ENCODE measurements at regions not wholly inside any gene's neighbourhood (a gene's known extent, or its start where the extent isn't known, plus 50 kb on each side); places are given as distances from the start of the nearest gene placed in this dataset.

- FAIRE-seq = no peak
Measured at GRCh38 chr6:117169064-117169665, 96.2 kb upstream of the VGLL2 start.

DNA sequence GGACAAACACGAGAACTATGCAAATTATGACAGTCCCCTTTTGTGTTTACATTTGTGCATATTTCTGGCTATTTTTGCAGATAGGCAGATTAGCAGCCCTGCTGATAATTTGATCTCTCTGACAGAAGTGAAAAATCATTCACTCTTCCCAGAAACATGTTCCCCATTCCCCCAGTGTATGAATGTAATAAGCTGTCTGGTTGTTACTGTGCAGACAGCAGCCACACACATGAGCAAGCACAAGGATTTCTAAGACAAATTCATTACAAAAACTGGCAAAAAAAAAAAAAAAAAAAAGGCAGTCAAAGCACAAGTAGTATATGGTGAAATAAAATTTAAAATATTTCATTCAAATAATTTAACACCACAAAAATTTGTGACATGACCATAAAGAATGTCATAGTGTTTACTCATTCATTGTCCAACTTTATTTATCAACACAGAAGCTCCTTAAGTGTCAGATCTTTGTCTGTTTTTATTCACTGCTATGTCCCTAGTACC lies 95.5 kb upstream of the VGLL2 start:
- no peak for FAIRE-seq

DNA sequence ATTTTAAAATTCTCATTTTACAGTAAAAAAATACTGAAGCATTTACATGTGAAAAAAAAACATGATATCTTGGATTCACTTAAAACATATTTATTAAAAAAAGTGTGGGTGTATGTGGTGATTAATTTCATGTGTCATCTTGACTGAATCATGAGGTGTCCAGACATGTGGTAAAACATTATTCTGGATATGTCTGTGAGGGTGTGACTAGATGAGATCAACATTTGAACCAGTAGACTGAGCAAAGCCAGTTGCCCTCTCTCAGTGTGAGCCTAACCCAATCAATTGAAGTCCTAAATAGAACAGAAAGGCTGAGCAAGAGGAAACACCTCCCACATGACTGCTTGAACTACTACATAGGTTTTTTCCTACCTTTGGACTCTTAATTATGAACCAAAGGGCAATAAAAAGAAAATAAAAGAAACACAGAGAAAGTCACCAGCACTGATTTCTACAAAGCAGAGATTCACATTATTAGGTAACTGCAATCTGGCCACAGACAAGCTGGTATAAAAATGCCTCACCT lies 90.5 kb upstream of the VGLL2 start:
- FAIRE-seq = no peak

GRCh38 chr6:117188627-117189201 lies 76.6 kb upstream of the VGLL2 start:
- FAIRE-seq = peak; percentile 39

- no peak for FAIRE-seq
Measured at GRCh38 chr6:117191009-117191408, 74.3 kb upstream of the VGLL2 start.

- no peak for FAIRE-seq
Measured at GRCh38 chr6:117191448-117191847, 73.9 kb upstream of the VGLL2 start.

GRCh38 chr6:117194271-117194670 lies 71.1 kb upstream of the VGLL2 start:
- FAIRE-seq = no peak

GRCh38 chr6:117194978-117195377 lies 70.4 kb upstream of the VGLL2 start:
- no peak for FAIRE-seq

GRCh38 chr6:117195728-117196127 lies 69.6 kb upstream of the VGLL2 start:
- FAIRE-seq = no peak

GRCh38 chr6:117200067-117200466 lies 65.3 kb upstream of the VGLL2 start:
- no peak for FAIRE-seq

DNA sequence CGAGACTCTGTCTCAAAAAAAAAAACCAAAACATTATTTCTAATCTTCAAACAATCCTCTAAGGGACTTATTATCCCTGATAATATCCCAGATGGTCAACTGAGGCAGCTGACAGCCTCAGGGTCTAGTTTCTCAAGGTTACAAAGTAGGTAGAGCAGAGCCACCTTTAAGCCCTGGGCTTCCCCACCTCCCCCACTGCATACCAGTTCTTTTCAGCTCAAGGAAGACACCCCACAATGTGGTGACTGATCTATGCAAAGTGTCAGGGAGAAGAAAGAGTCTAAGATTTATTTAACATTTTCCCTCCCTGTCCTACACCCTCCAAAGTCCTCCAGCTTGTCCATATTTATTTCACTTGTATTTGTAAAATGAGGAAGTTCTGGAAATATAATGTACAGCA lies 60.5 kb upstream of the VGLL2 start:
- no peak for FAIRE-seq

DNA sequence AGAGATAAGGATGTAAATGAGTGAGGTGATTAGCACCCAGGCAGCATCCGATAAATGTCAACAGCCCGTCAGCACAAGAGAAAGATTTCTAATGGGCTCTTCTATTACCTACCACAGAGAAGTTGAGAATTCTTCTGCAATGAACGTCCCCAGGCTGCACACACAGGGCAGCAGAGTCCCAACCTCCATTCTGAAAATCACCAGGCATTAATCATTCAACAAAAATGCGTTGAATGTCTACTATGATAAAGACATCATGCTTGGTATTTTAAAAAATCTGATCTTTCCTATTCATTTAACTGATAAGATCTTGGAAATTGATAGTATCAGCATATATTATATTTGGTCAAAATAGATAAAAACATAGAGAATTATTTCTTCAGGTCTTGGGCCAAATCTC lies 59.5 kb upstream of the VGLL2 start:
- FAIRE-seq = no peak

- FAIRE-seq = no peak
Measured at GRCh38 chr6:117206522-117206921, 58.8 kb upstream of the VGLL2 start.

DNA sequence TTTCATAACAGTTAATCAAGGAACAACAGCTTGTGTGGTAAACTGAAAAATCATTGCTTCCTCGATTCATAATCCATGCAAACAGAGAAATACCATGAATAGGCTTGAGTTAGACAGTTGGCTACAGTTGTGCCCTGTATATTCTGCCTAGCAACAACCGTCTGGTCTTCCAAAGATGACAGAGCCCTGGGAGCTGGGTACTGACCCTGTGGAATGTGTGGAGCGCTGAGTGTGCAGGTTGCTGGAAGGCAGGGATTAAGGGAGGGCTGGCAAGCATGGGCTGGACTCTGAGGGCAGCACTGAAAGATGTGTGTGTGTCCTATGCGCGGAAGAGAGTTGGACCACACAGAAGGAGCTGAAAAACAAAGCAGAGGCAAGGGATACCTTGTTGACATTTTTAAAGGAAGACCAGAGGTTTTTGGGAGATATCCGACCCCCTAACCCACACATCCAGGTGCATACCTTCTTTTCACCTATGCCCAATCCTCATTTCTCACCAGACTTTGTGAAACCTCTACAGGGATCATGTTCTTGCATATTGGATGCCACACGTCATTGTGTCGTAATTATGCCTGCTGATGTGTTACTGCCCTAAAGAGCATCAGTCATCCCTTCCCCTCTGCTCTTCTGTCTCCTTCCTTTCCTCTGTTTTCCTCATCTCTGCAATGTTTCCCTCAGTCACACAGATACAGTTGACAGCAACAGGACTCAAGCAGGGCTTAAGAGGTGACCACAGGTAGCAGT lies 58.2 kb upstream of the VGLL2 start:
- no peak for FAIRE-seq

DNA sequence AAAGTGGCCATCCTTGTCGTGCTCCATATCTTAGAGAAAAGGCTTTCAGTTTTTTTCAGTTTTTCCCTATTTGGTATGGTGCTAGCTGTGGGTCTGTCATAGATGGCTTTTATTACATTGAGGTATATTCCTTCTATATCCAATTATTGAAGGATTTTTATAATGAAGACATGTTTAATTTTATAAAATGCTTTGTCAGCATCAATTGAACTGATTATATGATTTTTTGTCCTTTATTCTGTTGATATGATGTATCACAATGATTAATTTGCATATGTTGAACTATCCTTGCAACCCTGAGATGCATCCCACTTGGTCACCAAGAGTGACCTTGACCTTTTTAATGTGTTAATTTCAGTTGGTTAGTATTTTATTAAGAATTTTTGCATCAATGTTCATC lies 55.1 kb upstream of the VGLL2 start:
- FAIRE-seq = no peak

- FAIRE-seq = no peak
Measured at GRCh38 chr6:117215353-117216090, 49.8 kb upstream of the VGLL2 start.
